Activated naive CD8-positive, alpha-beta T cell treated with anti-CD3 and anti-CD28 coated beads, Interleukin-2, amount 10 ng/mL, durations not matched to agents 7 days and 5 days (primary cell): ENCODE measurements at regions not wholly inside any gene's neighbourhood (a gene's known extent, or its start where the extent isn't known, plus 50 kb on each side); places are given as distances from the start of the nearest gene placed in this dataset.
"Not testable (repeated sequence)": the region's sequence is repeated elsewhere in the genome, so short reads cannot be mapped to it uniquely, and the experiment has no call there.

Source experiments
- ATAC-seq: fragments of 150-1000 bp; cut with Tn5 transposase; one replicate; pipeline ENCODE4 v1.10.0; 2021; ENCODE audit warnings: low read depth, moderate library complexity
- POLR2A ChIA-PET: fragments of 350-600 bp; sonication (Branson Sonifier 250); formaldehyde crosslinking; loops from one replicate; lab custom pipeline; 2021; ENCODE audit warnings: antibody characterized with exemption; lab: Charles Lee
- DNase-seq: peaks from one replicate; pipeline ENCODE4 v3.0.0; 2021
- H3K27ac Mint-ChIP-seq: one replicate; pipeline ENCODE4 v1.8.0; 2022; ENCODE audit warnings: mild to moderate bottlenecking, mixed read lengths
- H3K27me3 Mint-ChIP-seq: one replicate; pipeline ENCODE4 v1.8.0; 2022; ENCODE audit warnings: mild to moderate bottlenecking, moderate library complexity, mixed read lengths
- H3K36me3 Mint-ChIP-seq: one replicate; pipeline ENCODE4 v1.8.0; 2021; ENCODE audit warnings: mild to moderate bottlenecking, mixed read lengths
- H3K4me1 Mint-ChIP-seq: one replicate; pipeline ENCODE4 v1.8.0; 2021; ENCODE audit warnings: mixed read lengths
- H3K4me3 Mint-ChIP-seq: one replicate; pipeline ENCODE4 v1.8.0; 2022; ENCODE audit warnings: mild to moderate bottlenecking, moderate library complexity, mixed read lengths
- H3K9me3 Mint-ChIP-seq: one replicate; pipeline ENCODE4 v1.8.0; 2021; ENCODE audit warnings: mixed read lengths

DNA sequence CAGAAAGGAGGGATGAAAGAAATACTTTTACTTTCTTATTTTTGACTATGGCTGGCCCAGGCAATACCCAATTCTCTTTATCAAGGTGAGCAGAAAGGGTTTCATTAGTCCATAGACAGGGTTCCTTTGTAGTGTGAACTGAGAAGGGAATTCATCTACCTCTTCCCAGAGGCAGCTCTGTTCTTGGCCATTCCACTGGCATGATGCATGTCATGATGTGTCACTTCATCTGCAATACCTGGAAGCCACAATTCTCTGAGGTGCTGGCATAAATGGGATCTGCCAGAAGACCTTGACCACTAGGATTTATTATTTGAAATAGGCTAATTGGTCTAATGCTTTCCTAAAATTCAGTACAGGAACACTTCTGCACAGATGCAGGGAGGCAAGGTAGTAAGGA lies 542.8 kb downstream of the RFC3 start:
- H3K4me1 Mint-ChIP-seq: no peaks in the 10 kb centered on the region
- DNase-seq: no peak
- no peak for ATAC-seq
- H3K4me3 Mint-ChIP-seq: no peak overlapping the region
- H3K27me3 Mint-ChIP-seq: no peaks in the 10 kb centered on the region
- H3K9me3 Mint-ChIP-seq: no peaks in the 10 kb centered on the region
- H3K27ac Mint-ChIP-seq: no peak overlapping the region
- POLR2A ChIA-PET: no interaction called here
- H3K36me3 Mint-ChIP-seq: no peaks in the 10 kb centered on the region

GRCh38 chr13:34361560-34361959 lies 543.6 kb downstream of the RFC3 start:
- no peak overlapping the region for H3K27ac Mint-ChIP-seq
- H3K27me3 Mint-ChIP-seq: no peaks in the 10 kb centered on the region
- POLR2A ChIA-PET: no interaction called here
- H3K4me3 Mint-ChIP-seq: no peak overlapping the region
- H3K9me3 Mint-ChIP-seq: peaks cover under 1% of the 10 kb centered on the region
- ATAC-seq: no peak
- no peak for DNase-seq
- H3K36me3 Mint-ChIP-seq: no peaks in the 10 kb centered on the region
- no peaks in the 10 kb centered on the region for H3K4me1 Mint-ChIP-seq

GRCh38 chr13:34363266-34363665 lies 545.3 kb downstream of the RFC3 start:
- peaks cover 2% of the 10 kb centered on the region for H3K9me3 Mint-ChIP-seq
- POLR2A ChIA-PET: no interaction called here
- ATAC-seq (no peak), DNase-seq (no peak)
- no peak overlapping the region for H3K4me3 Mint-ChIP-seq
- no peak overlapping the region for H3K27ac Mint-ChIP-seq
- no peaks in the 10 kb centered on the region for H3K27me3 Mint-ChIP-seq
- H3K36me3 Mint-ChIP-seq: no peaks in the 10 kb centered on the region
- H3K4me1 Mint-ChIP-seq: no peaks in the 10 kb centered on the region

DNA sequence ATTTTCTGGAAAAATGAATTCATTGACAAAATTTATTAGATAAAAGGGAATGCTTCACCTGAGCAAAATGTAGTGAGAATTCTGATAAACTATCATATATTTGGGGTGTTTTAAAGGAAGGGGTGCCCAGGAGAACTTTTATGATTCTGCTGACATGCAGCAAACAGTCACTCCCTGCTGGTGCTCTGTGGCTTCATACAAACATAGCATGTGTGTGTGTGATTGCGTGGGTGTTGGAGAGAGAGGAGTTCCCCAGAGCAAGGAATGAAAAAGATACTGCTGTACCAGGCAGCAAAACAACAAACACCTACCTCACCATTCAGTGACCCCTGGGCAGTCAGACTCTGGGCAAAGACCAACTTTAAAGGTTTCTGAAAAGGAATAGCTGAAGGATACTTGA lies 546.7 kb downstream of the RFC3 start:
- no peaks in the 10 kb centered on the region for H3K27me3 Mint-ChIP-seq
- no peak overlapping the region for H3K27ac Mint-ChIP-seq
- DNase-seq (no peak), ATAC-seq (no peak)
- POLR2A ChIA-PET: no interaction called here
- no peaks in the 10 kb centered on the region for H3K36me3 Mint-ChIP-seq
- H3K4me1 Mint-ChIP-seq: no peaks in the 10 kb centered on the region
- H3K9me3 Mint-ChIP-seq: peaks cover 2% of the 10 kb centered on the region
- H3K4me3 Mint-ChIP-seq: no peak overlapping the region

- no peaks in the 10 kb centered on the region for H3K4me1 Mint-ChIP-seq
- H3K27me3 Mint-ChIP-seq: no peaks in the 10 kb centered on the region
- no peak overlapping the region for H3K27ac Mint-ChIP-seq
- peaks cover 4% of the 10 kb centered on the region for H3K9me3 Mint-ChIP-seq
- POLR2A ChIA-PET: no interaction called here
- no peak overlapping the region for H3K4me3 Mint-ChIP-seq
- H3K36me3 Mint-ChIP-seq: no peaks in the 10 kb centered on the region
- DNase-seq (no peak), ATAC-seq (no peak)
Observed at GRCh38 chr13:34369931-34370330, 552.0 kb downstream of the RFC3 start.

GRCh38 chr13:34371108-34371507 lies 553.2 kb downstream of the RFC3 start:
- peaks cover 6% of the 10 kb centered on the region for H3K9me3 Mint-ChIP-seq
- ATAC-seq (no peak), DNase-seq (no peak)
- POLR2A ChIA-PET: no interaction called here
- no peaks in the 10 kb centered on the region for H3K4me1 Mint-ChIP-seq
- H3K27ac Mint-ChIP-seq: no peak overlapping the region
- H3K27me3 Mint-ChIP-seq: no peaks in the 10 kb centered on the region
- no peaks in the 10 kb centered on the region for H3K36me3 Mint-ChIP-seq
- H3K4me3 Mint-ChIP-seq: no peak overlapping the region

DNA sequence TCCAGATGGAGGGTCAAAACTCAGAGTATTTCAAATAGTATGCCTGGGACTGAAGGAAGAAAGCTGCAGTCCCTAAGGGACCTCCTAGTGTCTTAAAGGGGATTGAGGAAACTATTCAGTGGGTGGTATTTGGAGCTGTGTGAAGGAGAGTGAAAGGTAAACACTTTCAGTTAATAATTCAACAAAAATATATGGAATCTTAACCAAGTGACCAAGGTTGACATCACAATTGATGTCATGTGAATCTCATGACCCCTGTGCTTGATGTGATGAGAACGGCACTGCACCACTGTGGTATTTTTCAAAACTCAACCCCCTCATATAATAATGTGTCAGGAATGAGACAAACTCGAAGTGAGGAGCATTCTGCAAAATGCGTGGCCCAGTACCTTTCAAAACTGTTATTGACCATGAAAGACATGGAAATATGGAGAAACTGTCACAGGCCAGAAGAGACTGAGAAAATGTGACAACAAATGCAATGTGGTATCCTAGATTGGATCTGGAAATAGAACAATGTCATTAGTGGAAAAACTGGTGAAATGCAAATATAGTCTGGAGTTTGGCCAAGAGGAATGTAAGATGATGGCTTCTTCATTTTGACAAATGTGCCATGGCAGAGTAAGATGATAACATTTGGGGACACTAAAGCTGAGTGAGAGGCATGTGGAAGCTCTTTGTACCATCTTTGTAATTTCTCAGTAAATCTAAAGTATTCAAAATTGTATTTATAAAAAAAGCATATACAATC lies 553.9 kb downstream of the RFC3 start:
- Mint-ChIP-seq H3K4me1 (no peaks in the 10 kb centered on the region), H3K27me3 (no peaks in the 10 kb centered on the region), H3K4me3 (no peak overlapping the region), H3K36me3 (no peaks in the 10 kb centered on the region), H3K27ac (no peak overlapping the region), H3K9me3 (peaks cover 3% of the 10 kb centered on the region)
- POLR2A ChIA-PET: no interaction called here
- ATAC-seq (no peak), DNase-seq (no peak)

- ATAC-seq: no peak
- Mint-ChIP-seq H3K4me1 (no peaks in the 10 kb centered on the region), H3K9me3 (peaks cover 3% of the 10 kb centered on the region), H3K27ac (no peak overlapping the region), H3K4me3 (no peak overlapping the region), H3K27me3 (no peaks in the 10 kb centered on the region), H3K36me3 (no peaks in the 10 kb centered on the region)
- DNase-seq: no peak
- POLR2A ChIA-PET: no interaction called here
Observed at GRCh38 chr13:34372581-34372980, 554.6 kb downstream of the RFC3 start.

- POLR2A ChIA-PET: no interaction called here
- no peaks in the 10 kb centered on the region for H3K27me3 Mint-ChIP-seq
- no peaks in the 10 kb centered on the region for H3K4me1 Mint-ChIP-seq
Observed at GRCh38 chr13:34376483-34376882, 558.5 kb downstream of the RFC3 start.

GRCh38 chr13:34381228-34381627 lies 560.8 kb upstream of the NBEA start:
- no peak for DNase-seq
- ATAC-seq: no peak
- Mint-ChIP-seq H3K9me3 (peaks cover 2% of the 10 kb centered on the region), H3K4me3 (no peak overlapping the region), H3K27ac (no peak overlapping the region), H3K4me1 (no peaks in the 10 kb centered on the region), H3K36me3 (no peaks in the 10 kb centered on the region), H3K27me3 (no peaks in the 10 kb centered on the region)
- POLR2A ChIA-PET: no interaction called here

More at GRCh38 chr13:34376483-34376882, 558.5 kb downstream of the RFC3 start:
- H3K9me3 Mint-ChIP-seq: peaks cover 5% of the 10 kb centered on the region
- no peak overlapping the region for H3K27ac Mint-ChIP-seq
- H3K36me3 Mint-ChIP-seq: no peaks in the 10 kb centered on the region
- no peak overlapping the region for H3K4me3 Mint-ChIP-seq
- no peak for DNase-seq
- ATAC-seq: no peak

- Mint-ChIP-seq H3K4me1 (no peaks in the 10 kb centered on the region), H3K27me3 (no peaks in the 10 kb centered on the region), H3K36me3 (no peaks in the 10 kb centered on the region), H3K9me3 (peaks cover 3% of the 10 kb centered on the region), H3K4me3 (no peak overlapping the region), H3K27ac (no peak overlapping the region)
- DNase-seq: no peak
- POLR2A ChIA-PET: no interaction called here
- ATAC-seq: no peak
Observed at GRCh38 chr13:34383728-34384127, 558.3 kb upstream of the NBEA start.

DNA sequence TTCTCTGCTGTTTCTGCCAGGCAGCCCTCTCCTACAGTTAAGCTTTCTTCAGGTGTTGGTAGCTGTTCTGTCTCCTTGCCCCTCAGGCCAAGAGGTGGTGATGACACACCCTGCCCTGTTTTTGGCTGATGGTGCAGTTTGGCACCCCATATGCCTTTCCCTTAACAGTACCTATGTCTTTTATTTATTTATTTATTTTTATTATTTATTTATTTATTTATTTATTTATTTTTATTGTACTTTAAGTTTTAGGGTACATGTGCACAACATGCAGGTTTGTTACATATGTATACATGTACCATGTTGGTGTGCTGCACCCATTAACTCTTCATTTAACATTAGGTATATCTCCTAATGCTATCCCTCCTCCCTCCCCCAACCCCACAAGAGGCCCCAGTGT lies 555.8 kb upstream of the NBEA start:
- H3K36me3 Mint-ChIP-seq, H3K27me3 Mint-ChIP-seq, H3K9me3 Mint-ChIP-seq, ATAC-seq, DNase-seq, POLR2A ChIA-PET, H3K4me1 Mint-ChIP-seq, H3K4me3 Mint-ChIP-seq, H3K27ac Mint-ChIP-seq: not testable (repeated sequence)

DNA sequence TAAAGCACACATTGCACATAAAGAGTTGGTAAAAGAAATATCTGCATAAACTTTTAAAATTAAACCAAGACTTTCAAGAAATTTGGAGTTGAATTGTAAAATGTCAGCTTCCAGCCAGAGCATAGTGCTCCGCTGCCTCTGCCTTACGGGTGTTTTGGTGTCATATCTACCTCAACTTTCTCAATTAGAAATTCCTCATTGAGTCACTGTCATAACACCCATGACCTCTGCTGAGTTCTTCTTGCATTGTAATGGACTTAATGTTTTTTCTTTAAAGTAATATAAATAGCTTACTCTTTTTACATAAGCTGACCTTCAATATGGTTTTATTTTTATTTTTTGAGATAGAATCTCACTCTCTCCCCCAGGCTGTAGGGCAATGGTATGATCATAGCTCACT lies 551.0 kb upstream of the NBEA start:
- Mint-ChIP-seq H3K9me3 (peaks cover 6% of the 10 kb centered on the region), H3K4me3 (no peak overlapping the region), H3K4me1 (no peaks in the 10 kb centered on the region), H3K27me3 (no peaks in the 10 kb centered on the region), H3K27ac (no peak overlapping the region), H3K36me3 (no peaks in the 10 kb centered on the region)
- DNase-seq (no peak), ATAC-seq (no peak)
- POLR2A ChIA-PET: no interaction called here

GRCh38 chr13:34401696-34402095 lies 540.4 kb upstream of the NBEA start:
- Mint-ChIP-seq H3K27ac (no peak overlapping the region), H3K27me3 (no peaks in the 10 kb centered on the region), H3K36me3 (no peaks in the 10 kb centered on the region), H3K4me1 (no peaks in the 10 kb centered on the region), H3K9me3 (peaks cover 11% of the 10 kb centered on the region), H3K4me3 (no peak overlapping the region)
- no peak for DNase-seq
- POLR2A ChIA-PET: no interaction called here
- ATAC-seq: no peak
